Kidney tubule cell (primary cell): ENCODE measurements at regions not wholly inside any gene's neighbourhood (a gene's known extent, or its start where the extent isn't known, plus 50 kb on each side); places are given as distances from the start of the nearest gene placed in this dataset.
"Not testable (repeated sequence)": the region's sequence is repeated elsewhere in the genome, so short reads cannot be mapped to it uniquely, and the experiment has no call there.

Experiments
- DNase-seq: peaks from one replicate; pipeline ENCODE4 v3.0.0-alpha.2; 2018; ENCODE audit warnings: low spot score

DNA sequence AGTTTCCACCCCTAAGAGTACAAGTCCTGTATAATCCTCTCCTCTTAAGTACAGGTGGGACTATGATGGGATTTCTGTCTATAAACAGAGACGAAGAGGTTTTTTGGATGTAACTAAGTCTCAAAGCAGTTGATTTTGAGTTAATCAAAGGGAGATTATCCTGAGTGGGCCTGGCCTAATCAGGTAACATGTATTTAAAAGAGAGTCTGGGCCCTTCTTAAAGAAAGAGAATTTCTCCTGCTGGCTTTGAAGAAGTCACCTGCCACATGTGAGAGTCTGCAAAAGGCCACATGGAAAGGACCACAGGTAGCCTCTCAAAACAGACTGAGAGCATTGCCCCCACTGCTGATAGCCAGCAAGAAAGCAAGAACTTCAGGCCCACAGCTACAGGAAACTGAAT, 142.3 kb downstream of the IRX5 start:
- no peak for DNase-seq

- DNase-seq, result no peak
Measured at GRCh38 chr16:55073830-55074229, 143.2 kb downstream of the IRX5 start.

DNA sequence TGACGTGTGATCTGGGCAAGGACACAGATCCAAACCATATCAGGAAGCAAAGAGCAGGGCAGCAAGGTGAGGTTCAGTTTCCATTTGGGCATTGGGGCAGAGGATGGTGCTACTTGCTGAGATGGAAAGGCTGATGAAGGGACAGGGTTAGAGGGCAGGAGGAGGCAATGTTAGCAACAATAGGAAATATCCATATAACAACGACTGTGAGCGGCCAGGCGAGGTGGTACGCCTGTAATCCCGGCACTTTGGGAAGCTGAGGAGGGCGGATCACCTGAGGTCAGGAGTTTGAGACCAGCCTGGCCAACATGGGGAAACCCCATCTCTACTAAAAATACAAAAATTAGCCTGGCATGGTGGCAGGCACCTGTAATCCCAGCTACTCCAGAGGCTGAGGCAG, 144.5 kb downstream of the IRX5 start:
- DNase-seq, result not testable (repeated sequence)

- no peak for DNase-seq
Measured at GRCh38 chr16:55076053-55076452, 145.4 kb downstream of the IRX5 start.

DNA sequence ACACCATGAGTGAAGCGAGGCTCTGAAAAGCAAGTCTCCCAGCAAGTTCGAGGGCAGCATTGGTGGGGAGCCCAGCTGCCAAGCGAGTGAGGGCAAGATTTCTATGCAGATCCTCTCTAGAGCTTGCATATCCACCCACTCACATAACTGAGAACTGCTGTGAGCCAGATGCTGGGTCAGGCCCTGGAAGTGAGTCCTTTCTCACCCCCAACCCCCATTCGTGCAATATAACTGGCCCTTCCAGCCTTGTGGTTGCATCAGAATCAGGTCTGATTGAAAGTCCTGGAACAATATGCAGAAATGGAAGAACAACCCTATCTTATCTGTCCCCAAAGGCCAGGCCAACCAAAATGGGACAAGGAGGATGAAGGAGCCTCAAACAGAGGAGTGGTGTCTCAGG, 146.6 kb downstream of the IRX5 start:
- no peak for DNase-seq

- DNase-seq, result no peak
Measured at GRCh38 chr16:55078153-55078552, 147.5 kb downstream of the IRX5 start.

DNA sequence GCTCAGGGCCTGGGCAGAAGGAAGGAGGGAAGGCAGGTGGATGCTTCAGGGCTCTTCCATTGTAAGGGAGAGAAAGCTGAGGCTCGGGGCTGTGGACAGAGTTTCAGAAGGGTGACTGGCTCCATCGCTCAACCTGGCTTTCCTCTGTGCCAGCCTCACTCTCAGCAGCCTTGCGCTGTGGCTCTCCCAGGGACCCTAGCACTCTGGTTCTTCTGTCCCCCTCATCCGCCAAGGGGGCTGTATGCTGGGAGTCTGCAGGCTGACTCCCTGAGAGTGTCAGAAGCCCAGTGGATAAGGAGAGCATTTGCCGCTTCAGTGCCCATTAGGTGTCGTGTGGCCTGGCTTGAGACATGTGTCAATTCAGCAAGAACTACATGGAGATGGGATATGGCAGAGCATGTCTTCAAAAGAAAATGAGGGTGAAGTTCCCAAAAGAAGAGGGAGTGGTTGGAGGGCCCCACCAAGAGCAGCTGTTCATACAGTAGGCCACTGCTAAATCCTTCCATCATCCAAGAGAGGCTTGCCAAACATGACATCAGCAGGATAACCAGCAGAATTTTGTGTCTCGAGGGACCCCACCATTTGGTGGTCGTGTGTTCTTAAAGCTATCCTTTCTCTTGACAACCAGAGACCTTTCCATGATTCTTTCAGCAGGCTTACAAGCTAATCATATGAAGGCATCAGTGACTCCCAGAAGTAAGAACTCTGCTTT, 148.2 kb downstream of the IRX5 start:
- DNase-seq, result no peak

DNA sequence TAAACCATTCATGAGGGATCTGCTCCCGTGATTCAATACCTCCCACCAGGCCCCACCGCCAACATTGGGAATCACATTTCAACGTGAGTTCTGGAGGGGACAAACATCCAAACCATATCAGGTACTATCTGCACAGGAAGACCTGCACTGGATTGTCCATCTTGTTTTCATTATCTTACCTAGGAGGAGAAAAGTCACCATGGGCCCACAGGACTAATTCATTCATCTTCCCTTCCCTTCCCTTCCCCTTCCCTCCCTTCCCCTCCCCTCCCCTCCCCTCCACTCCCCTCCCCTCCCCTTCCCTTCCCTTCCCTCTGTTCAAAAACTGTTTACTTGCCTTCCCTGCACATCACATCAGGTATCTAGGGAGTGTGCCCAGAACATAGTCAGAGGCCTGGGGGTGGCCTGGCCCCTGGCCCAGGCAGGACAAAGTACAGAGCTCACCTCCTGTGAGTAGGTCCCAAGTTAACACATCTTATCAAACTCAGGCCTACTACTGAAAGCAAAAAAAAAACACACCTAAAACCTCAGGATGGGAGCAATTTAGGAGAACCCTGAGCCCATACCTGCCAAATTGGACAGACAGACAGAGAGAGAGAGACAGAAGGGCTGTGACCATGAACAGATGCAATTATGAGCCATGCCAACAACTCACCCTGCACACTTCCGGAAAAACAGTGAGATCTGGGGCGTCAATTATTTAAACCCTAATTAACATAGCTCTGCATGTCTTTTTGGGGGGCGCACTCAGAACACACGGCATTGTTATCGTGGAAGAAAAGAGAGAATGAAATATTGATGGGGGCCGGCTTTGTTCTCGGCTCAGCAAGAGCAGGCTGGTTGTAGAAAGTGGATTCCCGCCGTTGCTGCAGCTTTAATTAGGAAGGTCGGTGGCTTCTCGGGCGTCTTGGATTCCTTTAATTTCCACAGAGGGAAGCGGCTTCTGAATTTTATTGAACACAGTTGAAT, 151.2 kb downstream of the IRX5 start:
- DNase-seq, result no peak

GRCh38 chr16:55082591-55082976, 151.9 kb downstream of the IRX5 start:
- no peak for DNase-seq

GRCh38 chr16:55083052-55083451, 152.4 kb downstream of the IRX5 start:
- no peak for DNase-seq

DNA sequence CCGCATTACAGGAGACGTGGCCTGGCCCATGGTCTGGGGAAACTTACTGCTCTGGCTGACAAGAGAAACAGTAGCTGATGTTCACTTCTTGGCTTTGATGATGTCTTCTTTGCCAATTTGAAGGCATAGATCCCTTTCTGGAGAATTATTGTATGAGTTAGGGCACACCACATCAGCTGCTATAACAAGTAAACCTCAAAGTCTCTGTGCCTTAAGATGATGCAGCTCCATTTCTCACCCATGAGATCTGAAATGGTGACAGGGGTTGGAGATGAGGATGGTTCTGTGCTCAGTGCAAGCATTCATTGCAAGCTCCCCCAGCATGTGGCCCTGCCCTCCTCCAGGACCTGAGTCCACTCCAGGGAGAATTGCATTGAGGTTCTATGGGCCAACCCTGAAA, 157.4 kb downstream of the IRX5 start:
- no peak for DNase-seq

DNA sequence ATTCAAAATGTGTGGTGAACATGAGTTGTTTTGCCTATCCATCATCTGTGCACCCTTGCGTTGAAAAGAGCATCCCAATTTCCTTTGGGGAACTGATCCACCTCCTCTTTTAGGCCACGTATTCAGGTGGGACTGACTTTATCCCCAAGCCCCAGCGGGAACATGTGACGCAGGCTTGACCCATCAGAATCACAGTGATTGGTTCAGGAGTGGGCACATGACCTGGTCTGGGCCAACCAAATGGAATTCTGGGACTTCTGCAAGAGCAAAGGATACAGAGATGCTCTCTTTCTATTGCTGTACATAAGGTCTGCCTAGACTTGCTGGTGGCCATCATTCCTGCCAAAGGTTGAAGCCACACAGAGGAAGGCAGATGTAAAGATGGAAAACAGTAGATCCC, 158.9 kb downstream of the IRX5 start:
- no peak for DNase-seq

GRCh38 chr16:55091213-55091870, 160.7 kb downstream of the IRX5 start:
- no peak for DNase-seq

- DNase-seq, result no peak
Measured at GRCh38 chr16:55091871-55092230, 161.2 kb downstream of the IRX5 start.

- no peak for DNase-seq
Measured at GRCh38 chr16:55100100-55100499, 169.4 kb downstream of the IRX5 start.

- DNase-seq, result no peak
Measured at GRCh38 chr16:55101026-55101425, 170.4 kb downstream of the IRX5 start.

DNA sequence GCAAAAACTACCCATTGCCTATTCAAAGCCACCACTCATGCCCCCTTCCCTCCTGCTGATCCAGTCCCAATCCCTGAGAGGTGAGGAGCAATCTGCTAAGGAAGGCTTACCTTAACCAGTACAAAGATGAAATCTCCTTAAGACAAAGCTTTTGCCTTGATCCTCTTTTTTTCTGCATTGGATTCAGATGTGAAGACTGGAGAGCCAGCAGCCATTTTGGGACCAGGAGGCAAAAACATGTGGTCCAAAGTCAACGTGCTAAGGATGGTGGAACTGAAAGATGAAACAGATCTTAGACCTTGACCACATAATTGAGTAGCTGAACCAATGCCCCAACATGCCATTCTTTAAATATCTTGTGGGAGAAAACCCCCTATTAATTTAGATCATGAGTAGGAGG, 171.4 kb downstream of the IRX5 start:
- DNase-seq, result no peak

DNA sequence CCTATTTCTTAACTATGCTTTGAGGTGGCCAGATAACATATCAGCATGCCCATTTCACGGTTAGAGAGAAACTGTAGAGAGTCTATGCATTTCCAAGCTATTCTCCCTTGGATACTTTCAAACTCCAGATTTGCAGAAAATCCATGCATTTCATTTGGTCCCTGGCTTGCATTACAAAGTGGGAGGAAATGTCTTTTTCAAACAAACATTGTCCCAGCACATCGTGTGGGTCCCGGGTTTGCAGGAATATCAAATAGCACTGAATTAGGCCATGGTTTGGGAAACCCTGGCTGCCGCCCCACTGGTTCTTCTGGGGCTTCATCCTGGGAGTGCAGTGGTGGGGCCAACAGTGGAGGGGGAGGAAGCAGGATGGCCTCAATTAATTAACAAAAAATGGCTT, 171.9 kb downstream of the IRX5 start:
- DNase-seq, result no peak

DNA sequence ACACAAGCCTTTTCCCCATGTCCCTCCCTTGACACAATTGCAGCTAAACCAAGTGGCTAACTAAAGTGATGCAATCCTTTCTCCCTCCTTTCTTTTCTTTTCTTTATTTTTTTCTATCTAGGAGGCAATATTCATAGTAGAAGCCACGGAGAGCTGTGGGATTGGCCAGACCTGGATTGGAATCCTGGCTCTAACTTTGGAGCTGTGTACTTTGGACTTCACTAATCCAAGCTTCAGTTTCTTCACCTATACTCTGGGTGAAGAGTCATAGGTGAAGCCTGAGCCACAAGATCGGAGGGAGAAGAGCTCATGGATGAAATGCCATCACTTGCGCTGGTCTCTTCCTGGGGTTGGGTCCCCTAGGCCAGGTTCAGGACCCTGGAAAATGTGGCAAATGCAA, 177.2 kb downstream of the IRX5 start:
- no peak for DNase-seq

GRCh38 chr16:55113210-55113609, 182.5 kb downstream of the IRX5 start:
- DNase-seq, result no peak

GRCh38 chr16:55115506-55115905, 184.8 kb downstream of the IRX5 start:
- DNase-seq, result no peak

- DNase-seq, result no peak
Measured at GRCh38 chr16:55116165-55116920, 185.7 kb downstream of the IRX5 start.
